ENCODE measurements at regions not wholly inside any gene's neighbourhood (a gene's known extent, or its start where the extent isn't known, plus 50 kb on each side); places are given as distances from the start of the nearest gene placed in this dataset.

GRCh38 chr16:6698548-6698947, 634.1 kb upstream of the RBFOX1 start:
- TF ChIP-seq CTCF (conservative IDR thresholded peaks at IDR 0.05; ENCODE audit: low read depth, low read length) (no peak), EZH2 (IDR thresholded peaks at IDR 0.05; ENCODE audit: low read length, unreplicated experiment) (no peak)
